ENCODE measurements at regions not wholly inside any gene's neighbourhood (a gene's known extent, or its start where the extent isn't known, plus 50 kb on each side); places are given as distances from the start of the nearest gene placed in this dataset.

- DNase-seq = no peak
- no peak for TF ChIP-seq CTCF (IDR thresholded peaks at IDR 0.05)
Measured at GRCh38 chr4:120198411-120198810, 131.8 kb upstream of the MAD2L1 start.

GRCh38 chr4:120177603-120178002, 111.0 kb upstream of the MAD2L1 start:
- intact Hi-C loops (cut with DNase I) = no loop called here
- H3K27ac ChIP-seq = no peak overlapping the region
- no peak for TF ChIP-seq CTCF (IDR thresholded peaks at IDR 0.05)
- H3K9ac ChIP-seq (ENCODE audit: low read depth in 2 of 2, low read length in 2 of 2) = no peak overlapping the region
- H3K36me3 ChIP-seq = no peaks in the 10 kb centered on the region
- no peaks in the 10 kb centered on the region for H3K9me3 ChIP-seq
- no peak overlapping the region for H3K4me3 ChIP-seq
- H3K27me3 ChIP-seq = no peaks in the 10 kb centered on the region
- H3K4me1 ChIP-seq = no peaks in the 10 kb centered on the region
- DNase-seq = no peak

More at GRCh38 chr4:120198411-120198810, 131.8 kb upstream of the MAD2L1 start:
- Histone ChIP-seq H3K4me3 (no peak overlapping the region), H3K4me1 (no peaks in the 10 kb centered on the region), H3K9ac (ENCODE audit: low read depth in 2 of 2, low read length in 2 of 2) (no peak overlapping the region), H3K9me3 (no peaks in the 10 kb centered on the region), H3K36me3 (no peaks in the 10 kb centered on the region), H3K27ac (no peak overlapping the region), H3K27me3 (no peaks in the 10 kb centered on the region)
- intact Hi-C loops (cut with DNase I) = no loop called here

- no peaks in the 10 kb centered on the region for H3K9me3 ChIP-seq
- H3K36me3 ChIP-seq = no peaks in the 10 kb centered on the region
- H3K9ac ChIP-seq (ENCODE audit: low read depth in 2 of 2, low read length in 2 of 2) = no peak overlapping the region
- no peak for TF ChIP-seq CTCF (IDR thresholded peaks at IDR 0.05)
- H3K27me3 ChIP-seq = no peaks in the 10 kb centered on the region
- intact Hi-C loops (cut with DNase I) = no loop called here
- H3K27ac ChIP-seq = no peak overlapping the region
- DNase-seq = no peak
- H3K4me3 ChIP-seq = no peak overlapping the region
- H3K4me1 ChIP-seq = no peaks in the 10 kb centered on the region
Measured at GRCh38 chr4:120175272-120175671, 108.6 kb upstream of the MAD2L1 start.

GRCh38 chr4:120163895-120164294, 97.2 kb upstream of the MAD2L1 start:
- no peak for DNase-seq
- Histone ChIP-seq H3K9ac (ENCODE audit: low read depth in 2 of 2, low read length in 2 of 2) (no peak overlapping the region), H3K9me3 (no peaks in the 10 kb centered on the region), H3K36me3 (no peaks in the 10 kb centered on the region), H3K27me3 (no peaks in the 10 kb centered on the region), H3K4me1 (no peaks in the 10 kb centered on the region), H3K27ac (no peak overlapping the region), H3K4me3 (no peak overlapping the region)
- intact Hi-C loops (cut with DNase I) = no loop called here
- no peak for TF ChIP-seq CTCF (IDR thresholded peaks at IDR 0.05)

- H3K36me3 ChIP-seq = no peaks in the 10 kb centered on the region
Measured at GRCh38 chr4:120158841-120159463, 92.3 kb upstream of the MAD2L1 start.

More at GRCh38 chr4:120158841-120159463, 92.3 kb upstream of the MAD2L1 start:
- DNase-seq = no peak
- H3K4me3 ChIP-seq = no peak overlapping the region
- TF ChIP-seq CTCF (IDR thresholded peaks at IDR 0.05) = no peak
- H3K9me3 ChIP-seq = no peaks in the 10 kb centered on the region
- no peaks in the 10 kb centered on the region for H3K27me3 ChIP-seq
- H3K4me1 ChIP-seq = no peaks in the 10 kb centered on the region
- no peak overlapping the region for H3K9ac ChIP-seq (ENCODE audit: low read depth in 2 of 2, low read length in 2 of 2)
- no peak overlapping the region for H3K27ac ChIP-seq
- intact Hi-C loops (cut with DNase I) = loop anchor here (5.0 kb wide), 1 partner anchor 953 kb away; no protein-coding TSS in a partner anchor
